Stomach (tissue), 4 donors: ENCODE measurements at regions not wholly inside any gene's neighbourhood (a gene's known extent, or its start where the extent isn't known, plus 50 kb on each side); places are given as distances from the start of the nearest gene placed in this dataset.

Experiments used
- POLR2AphosphoS5 ChIP-seq, 3 donors: sonication (generic); formaldehyde crosslinking; IDR thresholded peaks; one replicate each; pipeline ENCODE4 v1.6.1; 2016; ENCODE audit warnings: antibody characterized with exemption in 3 of 3
- TF ChIP-seq, protein P1 (sequence below), 7 experiments: fragments of 450-650 bp in 4 of 7; fragments of 200-600 bp in 3 of 7; sonication (generic) in 3 of 7; IDR thresholded peaks; one replicate each; pipeline ENCODE4 v1.5.1; 2016 to 2019; ENCODE audit warnings: antibody characterized with exemption in 7 of 7, control low read depth in 2 of 7, mild to moderate bottlenecking in 1 of 7

DNA sequence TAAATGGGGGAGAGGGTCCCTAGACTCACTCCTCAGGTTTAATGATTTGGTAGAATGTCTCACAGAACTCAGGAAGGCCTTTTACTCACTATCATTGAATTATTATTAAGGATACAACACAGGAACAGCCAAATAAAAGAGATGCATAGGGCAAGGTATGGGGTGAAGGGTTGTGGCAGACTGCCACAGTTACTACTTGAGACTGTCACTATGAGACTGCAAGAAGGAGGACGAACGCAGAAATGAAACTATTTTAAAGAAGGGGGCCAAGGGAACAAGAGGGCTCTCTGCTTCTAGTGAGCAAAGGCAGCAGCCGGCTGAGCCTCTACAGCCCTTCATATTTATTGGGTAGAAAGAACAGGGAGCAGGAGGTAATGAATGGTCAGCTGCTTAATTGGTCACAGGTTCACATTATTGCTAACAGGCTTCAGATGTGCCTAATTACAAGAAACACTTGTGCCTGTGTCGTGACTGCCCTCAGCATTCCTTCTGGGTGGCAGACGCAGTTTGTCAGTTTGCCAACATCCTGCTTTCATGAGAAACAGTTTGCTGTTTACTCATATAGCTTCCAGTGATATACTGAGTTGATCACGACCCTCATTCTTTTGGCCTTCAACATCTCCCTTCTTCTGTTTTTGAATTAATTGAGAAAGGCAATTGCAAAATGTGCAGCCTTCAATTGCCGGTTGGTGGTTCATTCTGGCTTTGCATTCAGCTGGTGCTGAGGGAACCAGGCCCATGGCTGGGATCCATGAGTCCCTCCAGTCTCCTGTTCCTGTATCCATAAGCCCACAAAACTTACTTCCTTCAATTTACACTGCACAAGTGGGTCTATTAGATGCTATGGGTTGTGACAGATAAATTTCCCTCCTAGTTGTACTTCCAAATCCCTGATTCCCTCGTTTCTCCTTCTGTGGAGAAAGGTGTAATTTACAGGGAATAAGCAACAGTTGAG is 82.8 kb upstream of the PLEKHG7 start:
- no peak for TF ChIP-seq POLR2AphosphoS5 (IDR thresholded peaks at IDR 0.05)
- TF ChIP-seq, protein P1, sequence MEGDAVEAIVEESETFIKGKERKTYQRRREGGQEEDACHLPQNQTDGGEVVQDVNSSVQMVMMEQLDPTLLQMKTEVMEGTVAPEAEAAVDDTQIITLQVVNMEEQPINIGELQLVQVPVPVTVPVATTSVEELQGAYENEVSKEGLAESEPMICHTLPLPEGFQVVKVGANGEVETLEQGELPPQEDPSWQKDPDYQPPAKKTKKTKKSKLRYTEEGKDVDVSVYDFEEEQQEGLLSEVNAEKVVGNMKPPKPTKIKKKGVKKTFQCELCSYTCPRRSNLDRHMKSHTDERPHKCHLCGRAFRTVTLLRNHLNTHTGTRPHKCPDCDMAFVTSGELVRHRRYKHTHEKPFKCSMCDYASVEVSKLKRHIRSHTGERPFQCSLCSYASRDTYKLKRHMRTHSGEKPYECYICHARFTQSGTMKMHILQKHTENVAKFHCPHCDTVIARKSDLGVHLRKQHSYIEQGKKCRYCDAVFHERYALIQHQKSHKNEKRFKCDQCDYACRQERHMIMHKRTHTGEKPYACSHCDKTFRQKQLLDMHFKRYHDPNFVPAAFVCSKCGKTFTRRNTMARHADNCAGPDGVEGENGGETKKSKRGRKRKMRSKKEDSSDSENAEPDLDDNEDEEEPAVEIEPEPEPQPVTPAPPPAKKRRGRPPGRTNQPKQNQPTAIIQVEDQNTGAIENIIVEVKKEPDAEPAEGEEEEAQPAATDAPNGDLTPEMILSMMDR (IDR thresholded peaks at IDR 0.05) = no peak
